HG03159 (cell line): ENCODE measurements at regions not wholly inside any gene's neighbourhood (a gene's known extent, or its start where the extent isn't known, plus 50 kb on each side); places are given as distances from the start of the nearest gene placed in this dataset.
"Not testable (repeated sequence)": the region's sequence is repeated elsewhere in the genome, so short reads cannot be mapped to it uniquely, and the experiment has no call there.

ENCODE experiments used
- ATAC-seq: cut with Tn5 transposase; IDR thresholded peaks from one replicate; pipeline ENCODE4 v1.9.1; 2021; ENCODE audit warnings: mild to moderate bottlenecking, moderate library complexity; ENCODE audit not compliant: unreplicated experiment

GRCh38 chr2:11877764-11878163 is 131.3 kb downstream of the LPIN1 start:
- no peak for ATAC-seq

- ATAC-seq = not testable (repeated sequence)
Observed at GRCh38 chr2:11885253-11885652, 138.8 kb downstream of the LPIN1 start.

GRCh38 chr2:11886899-11887298 is 140.5 kb downstream of the LPIN1 start:
- not testable (repeated sequence) for ATAC-seq

GRCh38 chr2:11889101-11889850 is 142.8 kb downstream of the LPIN1 start:
- no peak for ATAC-seq

- no peak for ATAC-seq
Observed at GRCh38 chr2:11889854-11890253, 143.4 kb downstream of the LPIN1 start.

GRCh38 chr2:11891028-11891427 is 144.6 kb downstream of the LPIN1 start:
- ATAC-seq = no peak

GRCh38 chr2:11891671-11892440 is 145.4 kb downstream of the LPIN1 start:
- ATAC-seq = no peak

GRCh38 chr2:11896386-11896785 is 150.0 kb downstream of the LPIN1 start:
- no peak for ATAC-seq

GRCh38 chr2:11898576-11898975 is 152.1 kb downstream of the LPIN1 start:
- no peak for ATAC-seq

- no peak for ATAC-seq
Observed at GRCh38 chr2:11899264-11899818, 152.9 kb downstream of the LPIN1 start.

GRCh38 chr2:11900891-11901290 is 154.5 kb downstream of the LPIN1 start:
- ATAC-seq = not testable (repeated sequence)

- ATAC-seq = no peak
Observed at GRCh38 chr2:11901351-11902069, 155.1 kb downstream of the LPIN1 start.

GRCh38 chr2:11903085-11903606 is 156.7 kb downstream of the LPIN1 start:
- ATAC-seq = no peak

GRCh38 chr2:11904029-11904428 is 157.6 kb downstream of the LPIN1 start:
- no peak for ATAC-seq

- ATAC-seq = no peak
Observed at GRCh38 chr2:11904941-11905340, 158.5 kb downstream of the LPIN1 start.

GRCh38 chr2:11907190-11907589 is 160.8 kb downstream of the LPIN1 start:
- no peak for ATAC-seq

GRCh38 chr2:11910971-11911370 is 164.5 kb downstream of the LPIN1 start:
- ATAC-seq = no peak

- no peak for ATAC-seq
Observed at GRCh38 chr2:11912980-11913379, 166.5 kb downstream of the LPIN1 start.

GRCh38 chr2:11914455-11914854 is 168.0 kb downstream of the LPIN1 start:
- no peak for ATAC-seq

- ATAC-seq = no peak
Observed at GRCh38 chr2:11915650-11916049, 169.2 kb downstream of the LPIN1 start.

- ATAC-seq = no peak
Observed at GRCh38 chr2:11919953-11920352, 173.5 kb downstream of the LPIN1 start.
